Effector memory CD8-positive, alpha-beta T cell (primary cell): ENCODE measurements at regions not wholly inside any gene's neighbourhood (a gene's known extent, or its start where the extent isn't known, plus 50 kb on each side); places are given as distances from the start of the nearest gene placed in this dataset.

Experiments
- ATAC-seq: fragments of 150-1000 bp; cut with Tn5 transposase; replicated peaks from 2 replicates; pipeline ENCODE4 v1.10.0; 2021; ENCODE audit warnings: mild to moderate bottlenecking, moderate library complexity
- DNase-seq, 3 experiments: peaks; one replicate each; pipeline ENCODE4 v3.0.0; 2021
- H3K27ac Mint-ChIP-seq, 2 donors: one replicate each; pipeline ENCODE4 v1.8.0; 2022; ENCODE audit warnings: mild to moderate bottlenecking in 2 of 2, mixed read lengths in 2 of 2, moderate library complexity in 2 of 2
- H3K27me3 Mint-ChIP-seq, 2 donors: one replicate each; pipeline ENCODE4 v1.8.0; 2022; ENCODE audit warnings: mixed read lengths in 2 of 2
- H3K36me3 Mint-ChIP-seq: one replicate; pipeline ENCODE4 v1.8.0; 2022; ENCODE audit warnings: mild to moderate bottlenecking, moderate library complexity, mixed read lengths; ENCODE audit not compliant: insufficient read depth
- H3K4me1 Mint-ChIP-seq, 2 donors: one replicate each; pipeline ENCODE4 v1.8.0; 2022; ENCODE audit warnings: low read depth in 2 of 2, mixed read lengths in 2 of 2
- H3K4me3 Mint-ChIP-seq, 2 donors: one replicate each; pipeline ENCODE4 v1.8.0; 2022; ENCODE audit warnings: mild to moderate bottlenecking in 2 of 2, mixed read lengths in 2 of 2, moderate library complexity in 2 of 2
- H3K9me3 Mint-ChIP-seq, 2 donors: one replicate each; pipeline ENCODE4 v1.8.0; 2022; ENCODE audit warnings: mixed read lengths in 2 of 2

DNA sequence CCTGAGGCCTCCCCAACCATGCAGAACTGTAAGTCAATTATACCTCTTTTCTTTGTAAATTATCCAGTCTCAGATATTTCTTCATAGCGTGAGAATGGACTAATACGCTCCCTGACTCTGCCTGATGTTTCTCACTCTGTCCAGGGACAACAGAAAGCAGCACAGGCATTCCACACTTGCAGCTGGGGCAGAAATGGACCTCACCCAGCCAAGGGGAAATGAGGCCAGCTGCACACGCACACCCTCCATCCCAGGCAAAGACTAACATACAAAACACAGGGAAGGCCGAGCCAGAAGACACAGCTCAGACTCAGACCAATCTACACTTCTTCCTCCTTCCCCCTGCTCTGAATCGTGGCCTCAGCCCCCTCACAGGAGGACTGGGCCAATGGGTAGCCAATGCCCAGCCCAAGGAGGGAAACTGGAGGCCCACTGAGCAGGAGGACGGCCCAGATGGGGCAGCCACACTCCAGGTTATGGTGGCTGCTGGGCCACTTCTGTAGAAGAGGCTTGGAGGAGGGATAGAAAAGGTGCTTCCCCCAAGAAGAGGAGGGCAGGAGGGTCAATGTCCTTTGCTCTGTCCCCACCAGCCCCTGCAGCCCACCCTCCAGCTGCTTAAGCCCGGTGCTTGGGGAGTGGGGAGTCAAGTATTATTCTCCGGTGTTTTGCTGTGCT lies 228.4 kb downstream of the NPHP4 start:
- DNase-seq: no peak
- Mint-ChIP-seq H3K9me3 (peaks cover 0 to 6% of the 10 kb centered on the region in 2 donors), H3K36me3 (no peaks in the 10 kb centered on the region), H3K4me1 (peaks cover 0 to 2% of the 10 kb centered on the region in 2 donors), H3K27me3 (peaks cover 67 to 68% of the 10 kb centered on the region in 2 donors), H3K4me3 (no peak overlapping the region), H3K27ac (no peak overlapping the region)
- ATAC-seq: no peak

DNA sequence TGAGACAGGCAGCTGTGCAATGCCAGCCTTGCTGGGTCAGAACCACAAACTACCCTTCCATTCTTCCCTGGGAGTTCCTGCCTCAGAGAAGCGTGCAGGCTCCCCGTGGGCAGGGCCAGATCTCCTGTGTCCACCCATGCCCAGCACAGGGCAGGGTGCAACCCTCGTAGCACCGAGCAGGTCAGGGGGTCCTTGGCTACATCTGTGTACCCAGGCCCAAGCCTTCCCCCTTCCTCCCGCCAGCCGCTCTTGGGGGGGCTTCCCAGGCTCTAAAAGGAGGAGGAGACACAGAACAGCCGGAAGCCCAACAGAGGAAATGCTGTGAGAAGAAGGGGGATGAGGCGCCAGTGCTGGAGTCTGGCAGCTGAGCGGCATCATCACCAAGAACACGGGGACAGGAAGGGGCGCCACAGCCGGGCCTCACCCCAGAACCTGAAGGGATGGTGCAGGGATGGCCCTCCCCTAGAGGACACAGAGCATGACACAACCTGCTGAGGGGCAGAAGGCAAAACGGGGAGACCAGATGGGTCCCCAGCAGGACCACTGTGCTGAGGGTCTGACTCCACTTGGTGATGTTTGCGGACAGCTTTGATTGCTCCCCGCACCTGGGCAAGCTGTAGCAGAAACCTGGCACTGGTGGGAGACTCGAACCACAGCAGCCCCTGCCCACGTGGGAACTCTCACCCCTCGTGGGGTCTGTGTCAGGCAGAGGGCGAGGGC lies 233.2 kb downstream of the NPHP4 start:
- Mint-ChIP-seq H3K27ac (no peak overlapping the region), H3K36me3 (no peaks in the 10 kb centered on the region), H3K27me3 (peaks cover 50 to 63% of the 10 kb centered on the region in 2 donors), H3K4me3 (no peak overlapping the region), H3K4me1 (peaks cover 0 to 5% of the 10 kb centered on the region in 2 donors), H3K9me3 (peaks cover 0 to 6% of the 10 kb centered on the region in 2 donors)
- ATAC-seq (no peak), DNase-seq (no peak)

GRCh38 chr1:5758000-5758858 lies 234.0 kb downstream of the NPHP4 start:
- H3K36me3 Mint-ChIP-seq: no peaks in the 10 kb centered on the region
- no peak for DNase-seq

DNA sequence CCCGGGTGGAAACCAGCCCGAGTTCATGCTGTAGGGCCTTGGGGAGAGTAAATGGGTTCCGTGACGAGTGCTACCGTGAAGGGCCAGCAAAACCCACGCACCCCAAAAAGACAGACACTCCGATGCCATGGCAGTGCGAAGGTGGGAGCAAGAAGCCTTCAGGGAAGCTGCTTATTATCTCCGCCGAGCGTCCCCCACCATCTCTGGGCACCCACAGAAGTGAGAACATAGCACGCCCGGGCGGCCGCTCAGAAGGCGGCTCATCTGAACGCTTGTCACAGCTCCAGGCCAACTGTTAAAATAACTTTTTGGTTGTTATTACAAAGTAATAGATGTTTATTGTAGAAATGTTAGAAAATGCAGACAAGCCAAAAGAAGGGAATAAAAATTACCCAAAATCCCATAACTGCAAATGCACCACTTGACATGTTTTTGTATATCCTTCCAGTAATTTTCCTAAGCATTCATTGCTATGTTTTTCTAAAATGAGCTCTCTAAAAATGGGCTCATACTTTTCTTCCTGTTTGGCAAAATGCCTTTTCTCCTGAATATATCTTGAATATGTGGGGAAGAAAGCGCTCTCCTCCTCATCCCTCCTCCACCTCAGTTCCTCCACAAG lies 234.9 kb downstream of the NPHP4 start:
- Mint-ChIP-seq H3K27me3 (peaks cover 42 to 53% of the 10 kb centered on the region in 2 donors), H3K27ac (no peak overlapping the region), H3K36me3 (no peaks in the 10 kb centered on the region), H3K4me1 (peaks cover 0 to 5% of the 10 kb centered on the region in 2 donors), H3K9me3 (peaks cover 0 to 2% of the 10 kb centered on the region in 2 donors), H3K4me3 (no peak overlapping the region)
- ATAC-seq (no peak), DNase-seq (no peak)

More at GRCh38 chr1:5758000-5758858, 234.0 kb downstream of the NPHP4 start:
- H3K27ac Mint-ChIP-seq: no peak overlapping the region
- peaks cover 0 to 2% of the 10 kb centered on the region in 2 donors for H3K9me3 Mint-ChIP-seq
- H3K4me3 Mint-ChIP-seq: no peak overlapping the region
- peaks cover 0 to 5% of the 10 kb centered on the region in 2 donors for H3K4me1 Mint-ChIP-seq
- ATAC-seq: no peak
- peaks cover 42 to 55% of the 10 kb centered on the region in 2 donors for H3K27me3 Mint-ChIP-seq

GRCh38 chr1:5756434-5757186 lies 235.6 kb downstream of the NPHP4 start:
- peaks cover 0 to 2% of the 10 kb centered on the region in 2 donors for H3K9me3 Mint-ChIP-seq
- DNase-seq (no peak), ATAC-seq (no peak)
- H3K4me3 Mint-ChIP-seq: no peak overlapping the region
- no peaks in the 10 kb centered on the region for H3K36me3 Mint-ChIP-seq
- H3K4me1 Mint-ChIP-seq: peaks cover 0 to 5% of the 10 kb centered on the region in 2 donors
- peaks cover 36 to 53% of the 10 kb centered on the region in 2 donors for H3K27me3 Mint-ChIP-seq
- H3K27ac Mint-ChIP-seq: no peak overlapping the region

DNA sequence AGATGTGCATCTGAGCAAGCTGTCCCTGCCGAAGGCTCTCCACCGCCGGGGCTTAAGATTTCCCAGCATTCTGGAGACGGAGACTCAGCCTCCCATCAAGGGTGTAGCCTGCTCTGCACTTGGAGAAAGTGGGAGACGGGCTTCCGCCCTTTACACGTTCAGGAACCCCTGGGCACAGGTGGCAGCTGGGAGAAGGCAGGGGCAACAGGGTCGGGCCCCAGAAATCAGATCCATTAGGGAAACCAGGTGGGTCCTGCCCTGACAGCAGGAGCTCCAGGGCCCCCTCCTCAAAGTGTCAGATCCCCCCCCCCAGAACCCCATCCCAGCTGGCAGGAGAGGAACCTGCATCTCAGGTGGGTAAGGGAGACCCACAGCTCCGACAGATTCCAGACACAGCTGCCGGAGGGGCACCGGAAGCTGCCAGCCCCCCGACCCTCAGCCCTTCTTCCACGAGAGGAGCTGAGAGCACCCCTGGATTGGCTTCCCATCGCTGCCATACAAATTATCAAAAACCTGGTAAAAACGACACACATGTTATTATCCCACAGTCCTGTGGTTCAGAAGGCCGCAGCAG lies 236.6 kb downstream of the NPHP4 start:
- ATAC-seq (no peak), DNase-seq (no peak)
- Mint-ChIP-seq H3K36me3 (no peaks in the 10 kb centered on the region), H3K4me1 (peaks cover 0 to 5% of the 10 kb centered on the region in 2 donors), H3K27ac (no peak overlapping the region), H3K4me3 (no peak overlapping the region), H3K27me3 (peaks cover 34 to 53% of the 10 kb centered on the region in 2 donors), H3K9me3 (peaks cover 0 to 2% of the 10 kb centered on the region in 2 donors)

GRCh38 chr1:5754817-5755551 lies 237.2 kb downstream of the NPHP4 start:
- H3K27ac Mint-ChIP-seq: no peak overlapping the region
- no peak for DNase-seq
- H3K9me3 Mint-ChIP-seq: no peaks in the 10 kb centered on the region
- H3K4me1 Mint-ChIP-seq: peaks cover 0 to 5% of the 10 kb centered on the region in 2 donors
- no peaks in the 10 kb centered on the region for H3K36me3 Mint-ChIP-seq
- no peak overlapping the region for H3K4me3 Mint-ChIP-seq
- peaks cover 32 to 53% of the 10 kb centered on the region in 2 donors for H3K27me3 Mint-ChIP-seq
- ATAC-seq: no peak

DNA sequence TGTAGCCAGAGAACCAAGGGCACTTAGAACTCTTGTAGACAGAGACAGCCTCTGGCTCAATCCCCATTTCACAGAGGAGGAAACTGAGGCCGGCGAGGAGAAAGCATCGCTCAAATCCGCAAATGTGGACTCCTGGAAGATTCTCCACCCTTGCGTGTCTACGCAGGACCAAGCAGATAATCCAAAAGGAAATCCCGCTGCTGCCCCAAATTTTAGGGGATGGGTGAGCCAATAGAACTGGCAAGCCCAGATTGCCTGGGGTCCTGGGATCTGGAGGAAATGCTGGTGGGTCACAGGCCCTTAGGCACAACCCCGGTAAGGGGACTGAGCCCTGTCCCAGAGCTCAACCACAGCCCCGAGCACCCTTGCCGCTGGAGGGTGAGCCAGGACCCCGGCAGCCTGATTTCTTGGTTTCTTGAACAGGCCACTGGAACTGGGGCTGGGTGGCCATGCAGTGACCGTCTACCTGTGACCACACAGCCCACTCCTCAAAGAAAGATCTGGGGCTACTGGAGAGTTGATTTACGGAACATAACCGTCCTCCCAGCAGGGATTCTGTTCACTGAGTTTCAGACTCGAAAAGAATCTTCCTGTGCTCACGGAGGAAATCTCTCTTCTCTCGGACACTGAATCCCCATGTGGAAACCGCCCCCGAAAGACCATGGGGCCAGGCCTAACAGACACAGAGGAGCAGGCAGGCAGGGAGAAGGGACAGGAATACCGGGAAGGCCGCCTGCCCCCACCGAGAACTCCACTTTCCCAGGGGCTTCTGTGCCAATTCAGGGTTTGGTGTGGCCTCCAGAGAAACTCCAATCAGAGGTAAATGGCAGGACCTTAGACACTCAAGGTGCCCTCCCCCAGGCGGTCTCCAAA lies 238.4 kb downstream of the NPHP4 start:
- Mint-ChIP-seq H3K4me1 (peaks cover 0 to 3% of the 10 kb centered on the region in 2 donors), H3K27me3 (peaks cover 32 to 42% of the 10 kb centered on the region in 2 donors), H3K4me3 (no peak overlapping the region), H3K36me3 (no peaks in the 10 kb centered on the region), H3K27ac (no peak overlapping the region), H3K9me3 (no peaks in the 10 kb centered on the region)
- no peak for ATAC-seq
- no peak for DNase-seq

GRCh38 chr1:5752746-5753548 lies 239.3 kb downstream of the NPHP4 start:
- no peak overlapping the region for H3K27ac Mint-ChIP-seq
- peaks cover 0 to 2% of the 10 kb centered on the region in 2 donors for H3K4me1 Mint-ChIP-seq
- DNase-seq (no peak), ATAC-seq (no peak)
- no peaks in the 10 kb centered on the region for H3K36me3 Mint-ChIP-seq
- H3K9me3 Mint-ChIP-seq: no peaks in the 10 kb centered on the region
- no peak overlapping the region for H3K4me3 Mint-ChIP-seq
- peaks cover 24 to 34% of the 10 kb centered on the region in 2 donors for H3K27me3 Mint-ChIP-seq

GRCh38 chr1:5751833-5752745 lies 240.1 kb downstream of the NPHP4 start:
- Mint-ChIP-seq H3K4me1 (peaks cover 0 to 2% of the 10 kb centered on the region in 2 donors), H3K27me3 (peaks cover 18 to 25% of the 10 kb centered on the region in 2 donors), H3K36me3 (no peaks in the 10 kb centered on the region), H3K9me3 (no peaks in the 10 kb centered on the region), H3K27ac (no peak overlapping the region), H3K4me3 (no peak overlapping the region)
- no peak for ATAC-seq
- DNase-seq: no peak
